Endodermal cell (in vitro differentiated cells): ENCODE measurements at regions not wholly inside any gene's neighbourhood (a gene's known extent, or its start where the extent isn't known, plus 50 kb on each side); places are given as distances from the start of the nearest gene placed in this dataset.

Source experiments
- DNase-seq: peaks from one replicate; pipeline ENCODE4 v3.0.0-alpha.2; 2017
- H3K27ac ChIP-seq: 2 replicates; pipeline ENCODE4 v1.5.1; 2013; ENCODE audit warnings: mild to moderate bottlenecking, low read depth, low read length, moderate library complexity
- H3K27me3 ChIP-seq: 2 replicates; pipeline ENCODE4 v1.6.1; 2013; ENCODE audit warnings: mild to moderate bottlenecking, low read length, moderate library complexity; ENCODE audit not compliant: insufficient read depth, control insufficient read depth, poor library complexity, severe bottlenecking
- H3K36me3 ChIP-seq: 2 replicates; pipeline ENCODE4 v1.7.0; 2013; ENCODE audit warnings: mild to moderate bottlenecking, low read length, moderate library complexity; ENCODE audit not compliant: control insufficient read depth, insufficient read depth
- H3K4me1 ChIP-seq: one replicate; pipeline ENCODE4 v1.7.0; 2013; ENCODE audit warnings: low read length; ENCODE audit not compliant: control insufficient read depth, insufficient read depth
- H3K4me3 ChIP-seq: 2 replicates; pipeline ENCODE4 v1.5.1; 2013; ENCODE audit warnings: mild to moderate bottlenecking, low read length, moderate library complexity
- H3K9ac ChIP-seq: 2 replicates; pipeline ENCODE4 v1.6.1; 2013; ENCODE audit warnings: mild to moderate bottlenecking, low read length, moderate library complexity; ENCODE audit not compliant: poor library complexity, severe bottlenecking; ENCODE audit errors: extremely low read depth
- H3K9me3 ChIP-seq: 2 replicates; pipeline ENCODE4 v1.6.1; 2013; ENCODE audit warnings: mild to moderate bottlenecking, low read length, moderate library complexity; ENCODE audit not compliant: control insufficient read depth
- H3K27ac Mint-ChIP-seq: 2 replicates; pipeline ENCODE4 v1.8.0; 2020; ENCODE audit warnings: mixed read lengths
- H3K27me3 Mint-ChIP-seq: 2 replicates; pipeline ENCODE4 v1.8.0; 2021; ENCODE audit warnings: mild to moderate bottlenecking, mixed read lengths; ENCODE audit not compliant: insufficient read depth
- H3K36me3 Mint-ChIP-seq: 2 replicates; pipeline ENCODE4 v1.8.0; 2020; ENCODE audit warnings: low read depth, mixed read lengths
- H3K4me1 Mint-ChIP-seq: 2 replicates; pipeline ENCODE4 v1.8.0; 2020; ENCODE audit warnings: mixed read lengths
- H3K4me3 Mint-ChIP-seq: 2 replicates; pipeline ENCODE4 v1.8.0; 2020; ENCODE audit warnings: mild to moderate bottlenecking, moderate library complexity, mixed read lengths
- H3K9me3 Mint-ChIP-seq: 2 replicates; pipeline ENCODE4 v1.8.0; 2020; ENCODE audit warnings: mild to moderate bottlenecking, mixed read lengths
- WGBS, 2 experiments: methylation state at CpG; one replicate each; pipeline versions ENCODE4 v1.1.5 to v1.1.7; 2013; ENCODE audit warnings: missing lambda C conversion rate in 2 of 2, mixed read lengths in 1 of 2; ENCODE audit not compliant: insufficient coverage in 1 of 2, insufficient read length in 1 of 2; 5-methylcytosine and 5-hydroxymethylcytosine counted together
- TF ChIP-seq, protein P1 (sequence below): fragments of 200-600 bp; sonication (generic); conservative IDR thresholded peaks from 2 replicates; pipeline ENCODE4 v1.5.0; 2021; ENCODE audit warnings: antibody characterized with exemption, mild to moderate bottlenecking

- H3K36me3 Mint-ChIP-seq: no peaks in the 10 kb centered on the region
- TF ChIP-seq, protein P1, sequence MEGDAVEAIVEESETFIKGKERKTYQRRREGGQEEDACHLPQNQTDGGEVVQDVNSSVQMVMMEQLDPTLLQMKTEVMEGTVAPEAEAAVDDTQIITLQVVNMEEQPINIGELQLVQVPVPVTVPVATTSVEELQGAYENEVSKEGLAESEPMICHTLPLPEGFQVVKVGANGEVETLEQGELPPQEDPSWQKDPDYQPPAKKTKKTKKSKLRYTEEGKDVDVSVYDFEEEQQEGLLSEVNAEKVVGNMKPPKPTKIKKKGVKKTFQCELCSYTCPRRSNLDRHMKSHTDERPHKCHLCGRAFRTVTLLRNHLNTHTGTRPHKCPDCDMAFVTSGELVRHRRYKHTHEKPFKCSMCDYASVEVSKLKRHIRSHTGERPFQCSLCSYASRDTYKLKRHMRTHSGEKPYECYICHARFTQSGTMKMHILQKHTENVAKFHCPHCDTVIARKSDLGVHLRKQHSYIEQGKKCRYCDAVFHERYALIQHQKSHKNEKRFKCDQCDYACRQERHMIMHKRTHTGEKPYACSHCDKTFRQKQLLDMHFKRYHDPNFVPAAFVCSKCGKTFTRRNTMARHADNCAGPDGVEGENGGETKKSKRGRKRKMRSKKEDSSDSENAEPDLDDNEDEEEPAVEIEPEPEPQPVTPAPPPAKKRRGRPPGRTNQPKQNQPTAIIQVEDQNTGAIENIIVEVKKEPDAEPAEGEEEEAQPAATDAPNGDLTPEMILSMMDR: no peak
- H3K27ac ChIP-seq: no peak overlapping the region
- H3K9me3 ChIP-seq: no peaks in the 10 kb centered on the region
- DNase-seq: no peak
- peak overlapping the region; percentile 69 for H3K27ac Mint-ChIP-seq
- H3K9ac ChIP-seq: no peak overlapping the region
- no peak overlapping the region for H3K4me3 ChIP-seq
- no peaks in the 10 kb centered on the region for H3K27me3 Mint-ChIP-seq
- H3K4me1 Mint-ChIP-seq: peaks cover 11% of the 10 kb centered on the region
- WGBS, 2 experiments: 86 to 100% methylated on average over 2 to 7 of the region's 7 CpGs
- no peak overlapping the region for H3K4me3 Mint-ChIP-seq
- no peaks in the 10 kb centered on the region for H3K36me3 ChIP-seq
- no peaks in the 10 kb centered on the region for H3K27me3 ChIP-seq
- H3K9me3 Mint-ChIP-seq: no peaks in the 10 kb centered on the region
- H3K4me1 ChIP-seq: no peaks in the 10 kb centered on the region
Observed at GRCh38 chr13:47546391-47547225, 454.5 kb downstream of the SUCLA2 start.

GRCh38 chr13:47545201-47546024 lies 455.7 kb downstream of the SUCLA2 start:
- no peak overlapping the region for H3K27ac ChIP-seq
- H3K4me3 Mint-ChIP-seq: no peak overlapping the region
- no peaks in the 10 kb centered on the region for H3K27me3 ChIP-seq
- no peaks in the 10 kb centered on the region for H3K9me3 Mint-ChIP-seq
- H3K9ac ChIP-seq: no peak overlapping the region
- WGBS, 2 experiments: 94 to 100% methylated on average over 3 to 5 of the region's 5 CpGs
- no peaks in the 10 kb centered on the region for H3K36me3 ChIP-seq
- TF ChIP-seq, protein P1: no peak
- H3K27ac Mint-ChIP-seq: no peak overlapping the region
- H3K4me3 ChIP-seq: no peak overlapping the region
- H3K36me3 Mint-ChIP-seq: no peaks in the 10 kb centered on the region
- no peaks in the 10 kb centered on the region for H3K9me3 ChIP-seq
- H3K27me3 Mint-ChIP-seq: no peaks in the 10 kb centered on the region
- H3K4me1 Mint-ChIP-seq: peaks cover 11% of the 10 kb centered on the region
- no peak for DNase-seq
- no peaks in the 10 kb centered on the region for H3K4me1 ChIP-seq

GRCh38 chr13:47539317-47539716 lies 461.8 kb downstream of the SUCLA2 start:
- H3K36me3 ChIP-seq: no peaks in the 10 kb centered on the region
- H3K27ac Mint-ChIP-seq: no peak overlapping the region
- WGBS, 2 experiments: 88 to 91% methylated on average over 1 to 2 of the region's 2 CpGs
- H3K4me3 ChIP-seq: no peak overlapping the region
- H3K9me3 ChIP-seq: no peaks in the 10 kb centered on the region
- no peak overlapping the region for H3K4me3 Mint-ChIP-seq
- TF ChIP-seq, protein P1: no peak
- no peak overlapping the region for H3K27ac ChIP-seq
- no peak for DNase-seq
- H3K36me3 Mint-ChIP-seq: no peaks in the 10 kb centered on the region
- no peaks in the 10 kb centered on the region for H3K27me3 ChIP-seq
- no peak overlapping the region for H3K9ac ChIP-seq
- no peaks in the 10 kb centered on the region for H3K4me1 ChIP-seq
- no peaks in the 10 kb centered on the region for H3K4me1 Mint-ChIP-seq
- peaks cover 11% of the 10 kb centered on the region for H3K9me3 Mint-ChIP-seq
- H3K27me3 Mint-ChIP-seq: no peaks in the 10 kb centered on the region
